ENCODE measurements at regions not wholly inside any gene's neighbourhood (a gene's known extent, or its start where the extent isn't known, plus 50 kb on each side); places are given as distances from the start of the nearest gene placed in this dataset.

GRCh38 chr12:28104903-28105864, 85.1 kb upstream of the CCDC91 start:
- DNase-seq, result no peak
- TF ChIP-seq GATA1 (IDR thresholded peaks at IDR 0.05; ENCODE audit: low read depth, low read length) (no peak), POLR2A (IDR thresholded peaks at IDR 0.05; ENCODE audit: low read length) (no peak)

- TF ChIP-seq POLR2A (IDR thresholded peaks at IDR 0.05; ENCODE audit: low read length) (no peak), GATA1 (IDR thresholded peaks at IDR 0.05; ENCODE audit: low read depth, low read length) (no peak)
- no peak for DNase-seq
These were observed 82.6 kb upstream of the CCDC91 start for GRCh38 chr12:28107679-28108078.

- TF ChIP-seq POLR2A (IDR thresholded peaks at IDR 0.05; ENCODE audit: low read length), result no peak
- TF ChIP-seq GATA1 (IDR thresholded peaks at IDR 0.05; ENCODE audit: low read depth, low read length), result no peak
- peak; percentile 2 to 42 for DNase-seq
These were observed 81.7 kb upstream of the CCDC91 start for GRCh38 chr12:28108599-28108998.

- DNase-seq, result peak; percentile 38 to 55
- TF ChIP-seq POLR2A (IDR thresholded peaks at IDR 0.05; ENCODE audit: low read length), result no peak
- TF ChIP-seq GATA1 (IDR thresholded peaks at IDR 0.05; ENCODE audit: low read depth, low read length), result no peak
These were observed 79.9 kb upstream of the CCDC91 start for GRCh38 chr12:28110329-28110728.

GRCh38 chr12:28114488-28114887, 75.8 kb upstream of the CCDC91 start:
- DNase-seq, result no peak
- TF ChIP-seq GATA1 (IDR thresholded peaks at IDR 0.05; ENCODE audit: low read depth, low read length) (no peak), POLR2A (IDR thresholded peaks at IDR 0.05; ENCODE audit: low read length) (no peak)

GRCh38 chr12:28121433-28121832, 68.8 kb upstream of the CCDC91 start:
- TF ChIP-seq GATA1 (IDR thresholded peaks at IDR 0.05; ENCODE audit: low read depth, low read length) (no peak), POLR2A (IDR thresholded peaks at IDR 0.05; ENCODE audit: low read length) (no peak)
- no peak for DNase-seq

- TF ChIP-seq POLR2A (IDR thresholded peaks at IDR 0.05; ENCODE audit: low read length), result no peak
- no peak for TF ChIP-seq GATA1 (IDR thresholded peaks at IDR 0.05; ENCODE audit: low read depth, low read length)
- no peak for DNase-seq
These were observed 68.2 kb upstream of the CCDC91 start for GRCh38 chr12:28121899-28122655.

GRCh38 chr12:28122756-28123155, 67.5 kb upstream of the CCDC91 start:
- TF ChIP-seq POLR2A (IDR thresholded peaks at IDR 0.05; ENCODE audit: low read length) (no peak), GATA1 (IDR thresholded peaks at IDR 0.05; ENCODE audit: low read depth, low read length) (no peak)
- DNase-seq, result no peak

- DNase-seq, result no peak
- TF ChIP-seq POLR2A (IDR thresholded peaks at IDR 0.05; ENCODE audit: low read length) (no peak), GATA1 (IDR thresholded peaks at IDR 0.05; ENCODE audit: low read depth, low read length) (no peak)
These were observed 62.8 kb upstream of the CCDC91 start for GRCh38 chr12:28127455-28127854.

- no peak for DNase-seq
- TF ChIP-seq POLR2A (IDR thresholded peaks at IDR 0.05; ENCODE audit: low read length) (no peak), GATA1 (IDR thresholded peaks at IDR 0.05; ENCODE audit: low read depth, low read length) (no peak)
These were observed 61.2 kb upstream of the CCDC91 start for GRCh38 chr12:28129031-28129430.

- no peak for DNase-seq
- TF ChIP-seq GATA1 (IDR thresholded peaks at IDR 0.05; ENCODE audit: low read depth, low read length) (no peak), POLR2A (IDR thresholded peaks at IDR 0.05; ENCODE audit: low read length) (no peak)
These were observed 60.0 kb upstream of the CCDC91 start for GRCh38 chr12:28130234-28130624.

GRCh38 chr12:28130625-28131598, 59.3 kb upstream of the CCDC91 start:
- no peak for TF ChIP-seq GATA1 (IDR thresholded peaks at IDR 0.05; ENCODE audit: low read depth, low read length)
- no peak for TF ChIP-seq POLR2A (IDR thresholded peaks at IDR 0.05; ENCODE audit: low read length)

GRCh38 chr12:28132398-28132797, 57.9 kb upstream of the CCDC91 start:
- peak; percentile 71 to 88 for DNase-seq
- TF ChIP-seq GATA1 (IDR thresholded peaks at IDR 0.05; ENCODE audit: low read depth, low read length), result peak; percentile 33
- no peak for TF ChIP-seq POLR2A (IDR thresholded peaks at IDR 0.05; ENCODE audit: low read length)

More at GRCh38 chr12:28130625-28131598, 59.3 kb upstream of the CCDC91 start:
- DNase-seq, result peak; percentile 73 to 85

Data from erythroblast (primary cell).